OCI-LY1 (cell line): ENCODE measurements at regions not wholly inside any gene's neighbourhood (a gene's known extent, or its start where the extent isn't known, plus 50 kb on each side); places are given as distances from the start of the nearest gene placed in this dataset.

Experiments used
- H2AFZ ChIP-seq: fragments of 200-600 bp; sonication (generic), shearing (Covaris generic); 2 replicates; pipeline ENCODE4 v1.6.0; 2014; ENCODE audit warnings: antibody characterized with exemption, mild to moderate bottlenecking, low read length
- H3F3A ChIP-seq: fragments of 200-600 bp; sonication (generic), shearing (Covaris generic); 2 replicates; pipeline ENCODE4 v1.6.0; 2014; ENCODE audit warnings: mild to moderate bottlenecking, antibody characterized with exemption, low read length, moderate library complexity; ENCODE audit not compliant: insufficient read depth
- H3K27ac ChIP-seq: fragments of 200-600 bp; sonication (generic); 2 replicates; pipeline ENCODE4 v1.5.1; 2014; ENCODE audit warnings: low read length, mixed run types, mild to moderate bottlenecking, low read depth; ENCODE audit not compliant: poor library complexity, severe bottlenecking
- H3K27me3 ChIP-seq: fragments of 200-600 bp; sonication (generic); 2 replicates; pipeline ENCODE4 v1.6.0; 2014; ENCODE audit warnings: antibody characterized with exemption, mild to moderate bottlenecking, low read length, moderate library complexity; ENCODE audit not compliant: insufficient read depth
- H3K36me3 ChIP-seq: fragments of 200-600 bp; sonication (generic); 2 replicates; pipeline ENCODE4 v1.6.1; 2014; ENCODE audit warnings: mild to moderate bottlenecking, antibody characterized with exemption, low read length, moderate library complexity, mixed read lengths; ENCODE audit not compliant: insufficient read depth
- H3K4me1 ChIP-seq: fragments of 200-600 bp; sonication (generic); 2 replicates; pipeline ENCODE4 v1.5.1; 2014; ENCODE audit warnings: mild to moderate bottlenecking, low read length, moderate library complexity; ENCODE audit not compliant: insufficient read depth, severe bottlenecking
- H3K4me2 ChIP-seq: fragments of 200-600 bp; sonication (generic), shearing (Covaris generic); 2 replicates; pipeline ENCODE4 v1.6.1; 2014; ENCODE audit warnings: low read length
- H3K4me3 ChIP-seq: fragments of 200-600 bp; sonication (generic); 2 replicates; pipeline ENCODE4 v1.5.1; 2014; ENCODE audit warnings: low read length, low read depth, mild to moderate bottlenecking, mixed read lengths; ENCODE audit not compliant: poor library complexity, severe bottlenecking
- H3K79me2 ChIP-seq: fragments of 200-600 bp; shearing (Covaris generic); 2 replicates; pipeline ENCODE4 v1.6.1; 2016; ENCODE audit warnings: mixed run types, low read length, mixed read lengths; ENCODE audit not compliant: insufficient read depth
- H3K9ac ChIP-seq: fragments of 200-600 bp; sonication (generic), shearing (Covaris generic); 2 replicates; pipeline ENCODE4 v1.6.1; 2014; ENCODE audit warnings: mild to moderate bottlenecking, low read length, mixed read lengths
- H3K9me2 ChIP-seq: fragments of 200-600 bp; sonication (generic), shearing (Covaris generic); 2 replicates; pipeline ENCODE4 v1.6.1; 2014; ENCODE audit warnings: low read depth, mild to moderate bottlenecking, low read length, mixed read lengths
- H3K9me3 ChIP-seq: fragments of 200-600 bp; shearing (Covaris generic); 2 replicates; pipeline ENCODE4 v1.6.1; 2014; ENCODE audit warnings: low read length, mixed read lengths
- H4K20me1 ChIP-seq: fragments of 200-600 bp; sonication (generic), shearing (Covaris generic); 2 replicates; pipeline ENCODE4 v1.6.0; 2016; ENCODE audit warnings: mild to moderate bottlenecking, low read length; ENCODE audit not compliant: insufficient read depth
- EZH2 ChIP-seq: fragments of 200-600 bp; sonication (generic), shearing (Covaris generic); IDR thresholded peaks from 2 replicates; pipeline ENCODE4 v1.8.0; 2017; ENCODE audit warnings: borderline replicate concordance, mixed run types, mild to moderate bottlenecking, antibody characterized with exemption, low read length, moderate library complexity, mixed read lengths
- TF ChIP-seq, protein P1 (sequence below): fragments of 200-600 bp; sonication (generic), shearing (Covaris generic); IDR thresholded peaks from 2 replicates; pipeline ENCODE4 v1.5.1; 2017; ENCODE audit warnings: mild to moderate bottlenecking, antibody characterized with exemption, low read length, moderate library complexity, mixed read lengths

DNA sequence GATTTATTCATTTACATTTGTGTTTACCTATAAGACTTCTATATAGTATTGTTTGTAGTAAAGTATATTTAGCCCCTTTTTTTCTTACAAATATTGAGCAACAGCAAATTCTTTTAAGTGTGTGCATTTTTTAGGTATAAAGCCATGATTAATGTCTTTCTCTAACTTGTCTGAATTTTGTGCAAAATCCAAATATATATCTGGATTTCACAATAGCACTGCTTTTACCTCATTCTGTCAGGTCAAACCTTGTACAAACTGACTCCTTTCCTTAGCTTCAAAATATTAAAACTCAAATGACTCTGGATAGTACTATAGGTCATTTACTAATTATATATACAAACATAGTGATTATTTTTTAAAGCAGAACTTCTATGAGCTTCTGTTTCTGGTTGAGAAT is 563.0 kb upstream of the SPRY2 start:
- Histone ChIP-seq H3K9me3 (no peaks in the 10 kb centered on the region), H3K4me3 (no peak overlapping the region), H3K9me2 (no peaks in the 10 kb centered on the region), H3K27ac (no peak overlapping the region), H3K4me1 (no peaks in the 10 kb centered on the region), H3K4me2 (no peak overlapping the region), H3K9ac (no peak overlapping the region), H3K27me3 (no peaks in the 10 kb centered on the region), H2AFZ (no peak overlapping the region), H3K79me2 (no peaks in the 10 kb centered on the region), H3K36me3 (no peaks in the 10 kb centered on the region), H4K20me1 (no peaks in the 10 kb centered on the region), H3F3A (no peaks in the 10 kb centered on the region)
- TF ChIP-seq, protein P1, sequence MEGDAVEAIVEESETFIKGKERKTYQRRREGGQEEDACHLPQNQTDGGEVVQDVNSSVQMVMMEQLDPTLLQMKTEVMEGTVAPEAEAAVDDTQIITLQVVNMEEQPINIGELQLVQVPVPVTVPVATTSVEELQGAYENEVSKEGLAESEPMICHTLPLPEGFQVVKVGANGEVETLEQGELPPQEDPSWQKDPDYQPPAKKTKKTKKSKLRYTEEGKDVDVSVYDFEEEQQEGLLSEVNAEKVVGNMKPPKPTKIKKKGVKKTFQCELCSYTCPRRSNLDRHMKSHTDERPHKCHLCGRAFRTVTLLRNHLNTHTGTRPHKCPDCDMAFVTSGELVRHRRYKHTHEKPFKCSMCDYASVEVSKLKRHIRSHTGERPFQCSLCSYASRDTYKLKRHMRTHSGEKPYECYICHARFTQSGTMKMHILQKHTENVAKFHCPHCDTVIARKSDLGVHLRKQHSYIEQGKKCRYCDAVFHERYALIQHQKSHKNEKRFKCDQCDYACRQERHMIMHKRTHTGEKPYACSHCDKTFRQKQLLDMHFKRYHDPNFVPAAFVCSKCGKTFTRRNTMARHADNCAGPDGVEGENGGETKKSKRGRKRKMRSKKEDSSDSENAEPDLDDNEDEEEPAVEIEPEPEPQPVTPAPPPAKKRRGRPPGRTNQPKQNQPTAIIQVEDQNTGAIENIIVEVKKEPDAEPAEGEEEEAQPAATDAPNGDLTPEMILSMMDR: no peak

DNA sequence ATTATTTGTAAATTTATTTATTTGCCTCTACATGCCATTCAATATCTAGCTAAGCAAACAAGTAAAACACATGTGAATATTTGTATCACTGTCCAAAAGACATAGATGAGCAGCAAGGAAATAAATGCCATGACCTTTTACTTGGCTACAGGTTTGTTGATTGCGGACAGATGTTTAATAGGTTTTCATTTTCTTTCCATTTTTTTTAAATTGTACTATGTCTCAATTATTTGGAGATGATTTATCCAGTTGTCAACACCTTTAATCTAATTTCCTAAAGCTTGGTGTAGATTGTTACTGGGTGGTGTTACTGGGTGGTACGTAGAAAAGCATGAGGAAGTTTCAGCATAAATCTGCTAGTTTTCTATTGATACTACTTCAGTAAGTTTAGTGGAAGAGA is 560.6 kb upstream of the SPRY2 start:
- no peaks in the 10 kb centered on the region for H4K20me1 ChIP-seq
- H3K4me1 ChIP-seq: no peaks in the 10 kb centered on the region
- H3K9ac ChIP-seq: no peak overlapping the region
- H3K9me2 ChIP-seq: no peaks in the 10 kb centered on the region
- TF ChIP-seq EZH2: no peak
- TF ChIP-seq, protein P1: no peak
- H3K4me2 ChIP-seq: no peak overlapping the region
- H3K9me3 ChIP-seq: no peaks in the 10 kb centered on the region
- H3K36me3 ChIP-seq: no peaks in the 10 kb centered on the region
- H3K27me3 ChIP-seq: no peaks in the 10 kb centered on the region
- no peak overlapping the region for H2AFZ ChIP-seq
- no peak overlapping the region for H3K27ac ChIP-seq
- no peaks in the 10 kb centered on the region for H3K79me2 ChIP-seq
- no peak overlapping the region for H3K4me3 ChIP-seq
- H3F3A ChIP-seq: no peaks in the 10 kb centered on the region

DNA sequence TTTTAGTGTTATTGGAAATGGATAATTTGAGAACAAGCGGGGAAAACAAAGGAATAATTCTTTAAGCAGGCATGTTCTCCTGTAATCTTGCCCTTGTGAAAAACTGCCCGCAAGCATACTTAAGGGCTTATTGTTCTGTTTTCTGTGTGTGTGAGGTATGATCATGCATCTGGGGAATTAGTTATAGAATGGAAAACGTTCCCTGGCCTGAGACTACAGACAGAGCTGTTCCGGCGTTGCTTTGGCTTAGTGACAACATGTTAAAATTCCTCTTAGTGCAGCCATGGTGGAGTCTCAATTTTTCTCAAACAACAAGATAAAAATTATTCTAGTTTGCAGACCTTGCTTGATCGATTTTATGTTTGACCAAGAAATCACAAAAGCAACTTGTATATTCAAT is 560.2 kb upstream of the SPRY2 start:
- no peak overlapping the region for H3K4me3 ChIP-seq
- H3K9me2 ChIP-seq: no peaks in the 10 kb centered on the region
- no peak overlapping the region for H3K27ac ChIP-seq
- no peaks in the 10 kb centered on the region for H3K4me1 ChIP-seq
- TF ChIP-seq EZH2: no peak
- TF ChIP-seq, protein P1: no peak
- no peaks in the 10 kb centered on the region for H3F3A ChIP-seq
- H3K9me3 ChIP-seq: no peaks in the 10 kb centered on the region
- H3K9ac ChIP-seq: no peak overlapping the region
- H3K4me2 ChIP-seq: no peak overlapping the region
- no peaks in the 10 kb centered on the region for H3K27me3 ChIP-seq
- H2AFZ ChIP-seq: no peak overlapping the region
- no peaks in the 10 kb centered on the region for H4K20me1 ChIP-seq
- H3K79me2 ChIP-seq: no peaks in the 10 kb centered on the region
- no peaks in the 10 kb centered on the region for H3K36me3 ChIP-seq
